Ectodermal cell (in vitro differentiated cells): ENCODE measurements at regions not wholly inside any gene's neighbourhood (a gene's known extent, or its start where the extent isn't known, plus 50 kb on each side); places are given as distances from the start of the nearest gene placed in this dataset.

ENCODE experiments used
- H3K27ac ChIP-seq: 2 replicates; pipeline ENCODE4 v1.7.0; 2013; ENCODE audit warnings: mild to moderate bottlenecking, low read depth, low read length; ENCODE audit not compliant: insufficient read depth, poor library complexity, severe bottlenecking
- H3K27me3 ChIP-seq: 2 replicates; pipeline ENCODE4 v1.7.0; 2013; ENCODE audit warnings: mild to moderate bottlenecking, low read length; ENCODE audit not compliant: insufficient read depth, control insufficient read depth, poor library complexity, severe bottlenecking
- H3K36me3 ChIP-seq: one replicate; pipeline ENCODE4 v1.7.0; 2013; ENCODE audit warnings: low read length; ENCODE audit not compliant: control insufficient read depth, insufficient read depth
- H3K4me1 ChIP-seq: one replicate; pipeline ENCODE4 v1.7.0; 2013; ENCODE audit warnings: low read length; ENCODE audit not compliant: control insufficient read depth, insufficient read depth
- H3K4me3 ChIP-seq: 2 replicates; pipeline ENCODE4 v1.7.0; 2013; ENCODE audit warnings: low read depth, low read length, control low read depth; ENCODE audit not compliant: insufficient read depth
- H3K9me3 ChIP-seq: 2 replicates; pipeline ENCODE4 v1.7.0; 2013; ENCODE audit warnings: mild to moderate bottlenecking, low read length, moderate library complexity; ENCODE audit not compliant: control insufficient read depth
- WGBS, 2 experiments: methylation state at CpG; one replicate each; pipeline ENCODE4 v1.1.7; 2013; ENCODE audit warnings: missing lambda C conversion rate in 2 of 2; 5-methylcytosine and 5-hydroxymethylcytosine counted together

DNA sequence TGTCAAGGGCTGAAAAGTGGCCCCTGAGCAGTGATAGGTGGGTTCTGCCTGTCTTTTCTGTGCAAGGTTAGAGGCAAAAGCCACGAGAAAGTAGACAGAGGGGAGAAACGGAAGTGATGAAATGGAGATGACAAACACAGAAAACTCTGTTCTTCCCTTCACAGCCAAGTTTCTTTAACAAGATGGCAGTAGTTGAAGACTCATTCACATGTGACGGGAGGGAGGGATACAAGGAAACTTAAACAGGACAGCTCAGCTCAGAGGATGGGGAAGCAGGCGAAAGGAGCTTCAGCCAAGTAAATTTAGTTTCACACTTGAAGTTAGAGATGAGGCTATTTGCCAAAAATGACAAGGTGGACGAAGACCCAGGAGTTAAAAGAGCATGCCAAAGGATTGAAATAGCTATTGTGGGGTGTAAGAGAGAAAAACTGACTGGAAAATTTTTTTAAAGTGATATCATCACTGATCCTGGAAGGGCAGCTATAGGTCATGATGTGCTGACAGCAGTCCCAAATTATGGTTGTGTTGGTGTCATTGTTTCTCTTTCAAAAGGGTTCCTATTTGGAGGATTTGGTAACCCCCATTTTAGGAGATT is 347.9 kb downstream of the EFNB2 start:
- Histone ChIP-seq H3K4me1 (no peaks in the 10 kb centered on the region), H3K9me3 (peaks cover 2% of the 10 kb centered on the region), H3K27ac (no peak overlapping the region), H3K4me3 (no peak overlapping the region), H3K36me3 (no peaks in the 10 kb centered on the region), H3K27me3 (no peaks in the 10 kb centered on the region)
- 74 to 77% methylated on average over 5 of the region's 5 CpGs for WGBS, 2 experiments

DNA sequence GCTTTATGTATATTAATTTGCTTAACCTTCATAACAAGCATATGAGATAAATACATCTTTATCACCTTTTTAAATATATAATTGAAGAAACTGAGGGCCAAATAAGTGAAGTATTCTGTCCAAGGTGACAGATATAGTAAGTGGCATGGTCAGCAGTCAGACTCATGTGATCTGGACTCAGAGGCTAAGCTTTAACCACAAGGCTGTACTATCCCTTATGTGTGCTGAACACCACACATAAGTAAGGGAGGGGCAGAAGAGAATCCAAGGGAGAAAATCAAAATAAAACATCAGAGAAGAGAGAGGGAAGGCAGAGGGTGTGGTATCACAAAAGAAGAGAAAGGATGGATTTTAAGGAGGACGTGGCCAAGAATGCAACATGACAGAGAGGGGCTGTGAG is 348.4 kb downstream of the EFNB2 start:
- Histone ChIP-seq H3K36me3 (no peaks in the 10 kb centered on the region), H3K9me3 (peaks cover 2% of the 10 kb centered on the region), H3K4me3 (no peak overlapping the region), H3K27me3 (no peaks in the 10 kb centered on the region), H3K4me1 (no peaks in the 10 kb centered on the region), H3K27ac (no peak overlapping the region)
- 95 to 96% methylated on average over 1 of the region's 1 CpG for WGBS, 2 experiments

GRCh38 chr13:106186366-106187030 is 349.0 kb downstream of the EFNB2 start:
- WGBS, 2 experiments, result 95 to 97% methylated on average over 3 of the region's 3 CpGs
- H3K4me3 ChIP-seq, result no peak overlapping the region
- no peaks in the 10 kb centered on the region for H3K36me3 ChIP-seq
- H3K27ac ChIP-seq, result no peak overlapping the region
- H3K9me3 ChIP-seq, result peaks cover 2% of the 10 kb centered on the region
- no peaks in the 10 kb centered on the region for H3K4me1 ChIP-seq
- no peaks in the 10 kb centered on the region for H3K27me3 ChIP-seq

DNA sequence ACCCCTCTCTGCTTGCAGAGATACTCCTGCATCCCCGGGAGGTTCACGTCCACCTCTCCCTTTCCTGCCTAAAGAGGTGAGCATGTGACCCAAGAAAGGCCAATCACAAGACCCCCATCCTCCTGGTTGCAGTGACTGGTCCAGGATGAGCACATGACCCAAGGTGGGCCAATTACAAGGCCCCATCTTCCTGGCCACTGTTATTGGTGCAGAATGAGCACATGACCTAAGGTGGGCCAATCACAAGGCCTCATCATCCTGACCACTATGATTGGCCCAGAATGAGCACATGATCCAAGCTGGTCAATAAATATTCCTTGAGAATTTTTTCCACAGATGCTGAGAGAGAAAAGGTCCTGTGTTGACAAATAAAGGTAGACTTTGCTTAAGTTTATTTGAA is 350.7 kb downstream of the EFNB2 start:
- no peaks in the 10 kb centered on the region for H3K36me3 ChIP-seq
- peaks cover 2% of the 10 kb centered on the region for H3K9me3 ChIP-seq
- H3K4me3 ChIP-seq, result no peak overlapping the region
- H3K4me1 ChIP-seq, result no peaks in the 10 kb centered on the region
- H3K27me3 ChIP-seq, result no peaks in the 10 kb centered on the region
- H3K27ac ChIP-seq, result no peak overlapping the region
- 94 to 97% methylated on average over 2 of the region's 2 CpGs for WGBS, 2 experiments

DNA sequence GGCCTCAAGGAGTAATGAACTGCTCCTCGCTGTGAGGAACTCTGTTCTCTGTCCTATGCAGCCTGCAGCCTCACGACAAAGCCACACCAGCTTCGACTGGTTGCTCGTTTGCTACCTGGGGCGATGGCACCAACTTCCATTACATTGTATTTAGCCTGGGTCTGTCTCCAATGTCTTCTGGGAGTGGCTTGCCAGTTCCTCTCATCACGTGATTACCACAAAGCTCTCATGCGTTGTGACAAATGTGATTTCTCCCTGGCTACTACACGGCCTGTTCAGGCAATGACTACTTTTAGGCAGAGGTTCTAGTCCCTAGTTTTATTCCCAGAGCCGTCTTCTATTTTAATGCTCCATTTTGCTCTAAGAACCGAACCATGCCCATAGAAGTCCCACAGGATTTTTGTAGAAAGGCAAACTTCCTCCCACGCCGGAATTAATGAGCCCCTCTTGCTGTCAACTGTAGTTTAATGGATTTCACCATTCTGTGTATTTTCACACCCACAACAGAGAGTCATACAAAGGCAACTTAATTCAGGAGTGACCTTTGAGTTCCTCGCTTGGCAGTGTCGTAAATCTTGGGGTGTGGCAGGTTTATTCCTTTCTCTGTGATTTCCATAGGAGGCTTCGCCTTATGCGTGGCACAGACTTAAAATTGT is 351.9 kb downstream of the EFNB2 start:
- Histone ChIP-seq H3K27me3 (no peaks in the 10 kb centered on the region), H3K27ac (no peak overlapping the region)
- 89 to 93% methylated on average over 16 of the region's 16 CpGs for WGBS, 2 experiments

GRCh38 chr13:106182404-106182803 is 353.1 kb downstream of the EFNB2 start:
- Histone ChIP-seq H3K4me1 (no peaks in the 10 kb centered on the region), H3K27ac (no peak overlapping the region), H3K27me3 (no peaks in the 10 kb centered on the region), H3K36me3 (no peaks in the 10 kb centered on the region), H3K9me3 (no peaks in the 10 kb centered on the region), H3K4me3 (no peak overlapping the region)
- 89 to 91% methylated on average over 6 of the region's 6 CpGs for WGBS, 2 experiments

More for the DNA sequence above, 351.9 kb downstream of the EFNB2 start:
- no peaks in the 10 kb centered on the region for H3K9me3 ChIP-seq
- no peaks in the 10 kb centered on the region for H3K36me3 ChIP-seq
- H3K4me1 ChIP-seq, result no peaks in the 10 kb centered on the region
- no peak overlapping the region for H3K4me3 ChIP-seq

GRCh38 chr13:106178816-106179215 is 356.6 kb downstream of the EFNB2 start:
- Histone ChIP-seq H3K4me1 (no peaks in the 10 kb centered on the region), H3K9me3 (no peaks in the 10 kb centered on the region), H3K27ac (no peak overlapping the region), H3K4me3 (no peak overlapping the region), H3K27me3 (no peaks in the 10 kb centered on the region), H3K36me3 (no peaks in the 10 kb centered on the region)
- 94 to 96% methylated on average over 3 of the region's 3 CpGs for WGBS, 2 experiments

DNA sequence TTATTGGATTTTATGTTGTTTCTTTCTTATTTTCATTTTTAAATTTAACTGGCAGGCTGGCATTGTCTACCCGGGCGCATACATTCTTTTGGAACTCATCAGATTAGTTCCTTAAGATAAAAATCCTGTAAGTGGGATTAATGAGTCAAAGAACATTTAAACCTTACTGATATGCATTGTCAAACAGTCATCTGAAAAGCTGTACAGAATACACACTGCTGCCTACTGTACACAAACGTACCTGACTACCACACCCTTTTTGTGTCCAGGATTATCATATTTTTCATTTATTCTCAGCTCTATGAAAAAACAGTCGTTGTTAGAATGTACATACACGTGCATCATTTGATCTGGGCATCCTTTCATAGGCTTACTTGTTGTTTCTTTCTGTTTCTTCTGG is 358.3 kb downstream of the EFNB2 start:
- Histone ChIP-seq H3K9me3 (no peaks in the 10 kb centered on the region), H3K36me3 (no peaks in the 10 kb centered on the region), H3K27ac (no peak overlapping the region), H3K27me3 (no peaks in the 10 kb centered on the region), H3K4me1 (no peaks in the 10 kb centered on the region), H3K4me3 (no peak overlapping the region)
- WGBS, 2 experiments, result 89 to 93% methylated on average over 3 to 5 of the region's 5 CpGs

GRCh38 chr13:106176117-106176516 is 359.3 kb downstream of the EFNB2 start:
- H3K36me3 ChIP-seq, result no peaks in the 10 kb centered on the region
- no peak overlapping the region for H3K4me3 ChIP-seq
- no peak overlapping the region for H3K27ac ChIP-seq
- H3K9me3 ChIP-seq, result no peaks in the 10 kb centered on the region
- no peaks in the 10 kb centered on the region for H3K4me1 ChIP-seq
- WGBS, 2 experiments, result 87 to 89% methylated on average over 4 of the region's 4 CpGs
- H3K27me3 ChIP-seq, result no peaks in the 10 kb centered on the region

- no peaks in the 10 kb centered on the region for H3K9me3 ChIP-seq
- no peak overlapping the region for H3K27ac ChIP-seq
- H3K36me3 ChIP-seq, result no peaks in the 10 kb centered on the region
- no peaks in the 10 kb centered on the region for H3K4me1 ChIP-seq
- WGBS, 2 experiments, result 92 to 94% methylated on average over 7 of the region's 7 CpGs
- no peak overlapping the region for H3K4me3 ChIP-seq
- no peaks in the 10 kb centered on the region for H3K27me3 ChIP-seq
These were observed 361.4 kb downstream of the EFNB2 start for GRCh38 chr13:106173891-106174610.
